Liver (tissue), 8 donors: ENCODE measurements at regions not wholly inside any gene's neighbourhood (a gene's known extent, or its start where the extent isn't known, plus 50 kb on each side); places are given as distances from the start of the nearest gene placed in this dataset.

Source experiments
- DNase-seq: peaks from one replicate; pipeline ENCODE4 v3.0.0-alpha.2; 2017; ENCODE audit warnings: low spot score
- H3K27ac ChIP-seq, 2 donors: one replicate each; pipeline ENCODE4 v1.7.0; 2013; ENCODE audit warnings: inconsistent platforms in 2 of 2, low read length in 2 of 2, control low read depth in 1 of 2, low read depth in 1 of 2, mild to moderate bottlenecking in 1 of 2
- H3K27me3 ChIP-seq, 4 donors: one replicate each; pipeline versions ENCODE4 v1.6.1 to v1.7.0; 2013; ENCODE audit warnings: low read length in 3 of 4, inconsistent platforms in 1 of 4, mild to moderate bottlenecking in 1 of 4, moderate library complexity in 1 of 4; ENCODE audit not compliant: control insufficient read depth in 4 of 4, insufficient read depth in 4 of 4
- H3K36me3 ChIP-seq, 4 donors: one replicate each; pipeline versions ENCODE4 v1.6.1 to v1.7.0; 2013; ENCODE audit warnings: low read length in 3 of 4, mild to moderate bottlenecking in 3 of 4, low read depth in 1 of 4, moderate library complexity in 1 of 4; ENCODE audit not compliant: control insufficient read depth in 4 of 4, insufficient read depth in 3 of 4
- H3K4me1 ChIP-seq, 4 donors: one replicate each; pipeline versions ENCODE4 v1.6.1 to v1.7.0; 2013; ENCODE audit warnings: low read length in 3 of 4, mild to moderate bottlenecking in 3 of 4, moderate library complexity in 1 of 4; ENCODE audit not compliant: control insufficient read depth in 4 of 4, insufficient read depth in 4 of 4
- H3K4me3 ChIP-seq, 3 donors: one replicate each; pipeline versions ENCODE4 v1.6.1 to v1.7.0; 2013; ENCODE audit warnings: low read length in 3 of 3, control low read depth in 1 of 3, low read depth in 1 of 3, mild to moderate bottlenecking in 1 of 3
- H3K9ac ChIP-seq, 2 donors: one replicate each; pipeline ENCODE4 v1.7.0; 2013; ENCODE audit warnings: low read length in 2 of 2, mild to moderate bottlenecking in 2 of 2, moderate library complexity in 2 of 2, control low read depth in 1 of 2, low read depth in 1 of 2
- H3K9me3 ChIP-seq, 4 donors: one replicate each; pipeline versions ENCODE4 v1.6.1 to v1.7.0; 2013; ENCODE audit warnings: low read length in 3 of 4; ENCODE audit not compliant: control insufficient read depth in 4 of 4
- EGR1 ChIP-seq, 2 donors: IDR thresholded peaks; 2 replicates each; pipeline ENCODE4 v1.6.1; 2016 to 2018; ENCODE audit warnings: antibody characterized with exemption in 2 of 2, low read depth in 2 of 2
- FOXA1 ChIP-seq: IDR thresholded peaks from 2 replicates; pipeline ENCODE4 v1.6.1; 2016; ENCODE audit warnings: antibody characterized with exemption
- FOXA2 ChIP-seq: IDR thresholded peaks from 2 replicates; pipeline ENCODE4 v1.6.1; 2016; ENCODE audit warnings: antibody characterized with exemption
- GABPA ChIP-seq, 2 donors: IDR thresholded peaks in 1 of 2; conservative IDR thresholded peaks in 1 of 2; 2 replicates each; pipeline ENCODE4 v1.6.1; 2016; ENCODE audit warnings: antibody characterized with exemption in 2 of 2, mild to moderate bottlenecking in 1 of 2, moderate library complexity in 1 of 2
- HNF4A ChIP-seq, 2 donors: conservative IDR thresholded peaks; 2 replicates each; pipeline ENCODE4 v1.6.1; 2016; ENCODE audit warnings: antibody characterized with exemption in 2 of 2, mild to moderate bottlenecking in 2 of 2
- HNF4G ChIP-seq: IDR thresholded peaks from 2 replicates; pipeline ENCODE4 v1.6.1; 2016; ENCODE audit warnings: antibody characterized with exemption
- JUND ChIP-seq, 2 donors: IDR thresholded peaks; 2 replicates each; pipeline ENCODE4 v1.6.1; 2016; ENCODE audit warnings: antibody characterized with exemption in 2 of 2
- NR2F2 ChIP-seq: IDR thresholded peaks from 2 replicates; pipeline ENCODE4 v1.6.1; 2016; ENCODE audit warnings: antibody characterized with exemption
- RAD21 ChIP-seq, 2 donors: IDR thresholded peaks; 2 replicates each; pipeline ENCODE4 v1.6.1; 2016; ENCODE audit warnings: antibody characterized with exemption in 2 of 2, mild to moderate bottlenecking in 2 of 2
- RXRA ChIP-seq, 2 donors: IDR thresholded peaks; 2 replicates each; pipeline ENCODE4 v1.6.1; 2017 to 2018; ENCODE audit warnings: antibody characterized with exemption in 2 of 2, mild to moderate bottlenecking in 1 of 2
- SP1 ChIP-seq: IDR thresholded peaks from 2 replicates; pipeline ENCODE4 v1.6.1; 2018; ENCODE audit warnings: antibody characterized with exemption, mild to moderate bottlenecking
- TAF1 ChIP-seq: conservative IDR thresholded peaks from 2 replicates; pipeline ENCODE4 v1.6.1; 2016; ENCODE audit warnings: antibody characterized with exemption, mild to moderate bottlenecking
- YY1 ChIP-seq: IDR thresholded peaks from 2 replicates; pipeline ENCODE4 v1.6.1; 2016; ENCODE audit warnings: antibody characterized with exemption, mild to moderate bottlenecking
- ZBTB33 ChIP-seq: IDR thresholded peaks from 2 replicates; pipeline ENCODE4 v1.6.1; 2016; ENCODE audit warnings: antibody characterized with exemption
- WGBS: extraction: QIAGEN DNeasy Blood & Tissue Kit; methylation state at CpG from one replicate; pipeline ENCODE4 v1.1.7; 2013; 5-methylcytosine and 5-hydroxymethylcytosine counted together
- TF ChIP-seq, protein P1 (sequence below): fragments of 150-350 bp; IDR thresholded peaks from 2 replicates; pipeline ENCODE4 v1.5.1; 2017; ENCODE audit warnings: improper control_type of control experiment, low read depth, low read length; ENCODE audit not compliant: missing input control
- TF ChIP-seq, protein P2 (sequence below): IDR thresholded peaks from 2 replicates; pipeline ENCODE4 v1.6.1; 2016; ENCODE audit warnings: antibody characterized with exemption, mild to moderate bottlenecking
- TF ChIP-seq, protein P3 (sequence below): IDR thresholded peaks from 2 replicates; pipeline ENCODE4 v1.6.1; 2016; ENCODE audit warnings: antibody characterized with exemption
- TF ChIP-seq, protein P4 (sequence below): IDR thresholded peaks from 2 replicates; pipeline ENCODE4 v1.6.1; 2016; ENCODE audit warnings: antibody characterized with exemption
- donor health status: healthy.
- donor health status: healthy.
- donor health status: healthy.
- donor health status: healthy.
- donor health status: healthy.

- no peak for DNase-seq
- TF ChIP-seq HNF4G (no peak), HNF4A (conservative IDR thresholded peaks at IDR 0.05) (no peak), RAD21 (IDR thresholded peaks at IDR 0.05) (no peak), ZBTB33 (no peak), GABPA (IDR thresholded peaks at IDR 0.05 in 1 of 2, conservative IDR thresholded peaks at IDR 0.05 in 1 of 2) (no peak), RXRA (IDR thresholded peaks at IDR 0.05) (no peak), TAF1 (no peak), NR2F2 (no peak), JUND (IDR thresholded peaks at IDR 0.05) (no peak), FOXA2 (no peak), EGR1 (IDR thresholded peaks at IDR 0.05; ENCODE audit: low read depth in 2 of 2) (no peak), SP1 (no peak), FOXA1 (no peak), YY1 (no peak)
- TF ChIP-seq, protein P1, sequence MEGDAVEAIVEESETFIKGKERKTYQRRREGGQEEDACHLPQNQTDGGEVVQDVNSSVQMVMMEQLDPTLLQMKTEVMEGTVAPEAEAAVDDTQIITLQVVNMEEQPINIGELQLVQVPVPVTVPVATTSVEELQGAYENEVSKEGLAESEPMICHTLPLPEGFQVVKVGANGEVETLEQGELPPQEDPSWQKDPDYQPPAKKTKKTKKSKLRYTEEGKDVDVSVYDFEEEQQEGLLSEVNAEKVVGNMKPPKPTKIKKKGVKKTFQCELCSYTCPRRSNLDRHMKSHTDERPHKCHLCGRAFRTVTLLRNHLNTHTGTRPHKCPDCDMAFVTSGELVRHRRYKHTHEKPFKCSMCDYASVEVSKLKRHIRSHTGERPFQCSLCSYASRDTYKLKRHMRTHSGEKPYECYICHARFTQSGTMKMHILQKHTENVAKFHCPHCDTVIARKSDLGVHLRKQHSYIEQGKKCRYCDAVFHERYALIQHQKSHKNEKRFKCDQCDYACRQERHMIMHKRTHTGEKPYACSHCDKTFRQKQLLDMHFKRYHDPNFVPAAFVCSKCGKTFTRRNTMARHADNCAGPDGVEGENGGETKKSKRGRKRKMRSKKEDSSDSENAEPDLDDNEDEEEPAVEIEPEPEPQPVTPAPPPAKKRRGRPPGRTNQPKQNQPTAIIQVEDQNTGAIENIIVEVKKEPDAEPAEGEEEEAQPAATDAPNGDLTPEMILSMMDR: no peak
- TF ChIP-seq, protein P2, sequence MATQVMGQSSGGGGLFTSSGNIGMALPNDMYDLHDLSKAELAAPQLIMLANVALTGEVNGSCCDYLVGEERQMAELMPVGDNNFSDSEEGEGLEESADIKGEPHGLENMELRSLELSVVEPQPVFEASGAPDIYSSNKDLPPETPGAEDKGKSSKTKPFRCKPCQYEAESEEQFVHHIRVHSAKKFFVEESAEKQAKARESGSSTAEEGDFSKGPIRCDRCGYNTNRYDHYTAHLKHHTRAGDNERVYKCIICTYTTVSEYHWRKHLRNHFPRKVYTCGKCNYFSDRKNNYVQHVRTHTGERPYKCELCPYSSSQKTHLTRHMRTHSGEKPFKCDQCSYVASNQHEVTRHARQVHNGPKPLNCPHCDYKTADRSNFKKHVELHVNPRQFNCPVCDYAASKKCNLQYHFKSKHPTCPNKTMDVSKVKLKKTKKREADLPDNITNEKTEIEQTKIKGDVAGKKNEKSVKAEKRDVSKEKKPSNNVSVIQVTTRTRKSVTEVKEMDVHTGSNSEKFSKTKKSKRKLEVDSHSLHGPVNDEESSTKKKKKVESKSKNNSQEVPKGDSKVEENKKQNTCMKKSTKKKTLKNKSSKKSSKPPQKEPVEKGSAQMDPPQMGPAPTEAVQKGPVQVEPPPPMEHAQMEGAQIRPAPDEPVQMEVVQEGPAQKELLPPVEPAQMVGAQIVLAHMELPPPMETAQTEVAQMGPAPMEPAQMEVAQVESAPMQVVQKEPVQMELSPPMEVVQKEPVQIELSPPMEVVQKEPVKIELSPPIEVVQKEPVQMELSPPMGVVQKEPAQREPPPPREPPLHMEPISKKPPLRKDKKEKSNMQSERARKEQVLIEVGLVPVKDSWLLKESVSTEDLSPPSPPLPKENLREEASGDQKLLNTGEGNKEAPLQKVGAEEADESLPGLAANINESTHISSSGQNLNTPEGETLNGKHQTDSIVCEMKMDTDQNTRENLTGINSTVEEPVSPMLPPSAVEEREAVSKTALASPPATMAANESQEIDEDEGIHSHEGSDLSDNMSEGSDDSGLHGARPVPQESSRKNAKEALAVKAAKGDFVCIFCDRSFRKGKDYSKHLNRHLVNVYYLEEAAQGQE: no peak
- TF ChIP-seq, protein P3, sequence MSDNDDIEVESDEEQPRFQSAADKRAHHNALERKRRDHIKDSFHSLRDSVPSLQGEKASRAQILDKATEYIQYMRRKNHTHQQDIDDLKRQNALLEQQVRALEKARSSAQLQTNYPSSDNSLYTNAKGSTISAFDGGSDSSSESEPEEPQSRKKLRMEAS: no peak
- TF ChIP-seq, protein P4, sequence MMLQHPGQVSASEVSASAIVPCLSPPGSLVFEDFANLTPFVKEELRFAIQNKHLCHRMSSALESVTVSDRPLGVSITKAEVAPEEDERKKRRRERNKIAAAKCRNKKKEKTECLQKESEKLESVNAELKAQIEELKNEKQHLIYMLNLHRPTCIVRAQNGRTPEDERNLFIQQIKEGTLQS: no peak
- Histone ChIP-seq H3K27me3 (peaks cover 0 to 2% (median 0%) of the 10 kb centered on the region in 4 donors), H3K27ac (no peak overlapping the region), H3K4me3 (no peak overlapping the region), H3K9ac (no peak overlapping the region), H3K4me1 (no peaks in the 10 kb centered on the region), H3K9me3 (no peaks in the 10 kb centered on the region), H3K36me3 (no peaks in the 10 kb centered on the region)
- 68% methylated on average over 5 of the region's 5 CpGs for WGBS
These were observed 97.3 kb upstream of the COL1A2 start for GRCh38 chr7:94297397-94297838.
